Calu3 (cell line): ENCODE measurements at regions not wholly inside any gene's neighbourhood (a gene's known extent, or its start where the extent isn't known, plus 50 kb on each side); places are given as distances from the start of the nearest gene placed in this dataset.
"Not testable (repeated sequence)": the region's sequence is repeated elsewhere in the genome, so short reads cannot be mapped to it uniquely, and the experiment has no call there.

Source experiments
- BruUV-seq: library from RNA; stranded (reverse); fragments of 400-500 nt; replicated peaks from 2 replicates; lab custom pipeline; 2021; lab: Mats Ljungman, UMichigan
- CTCF ChIA-PET: fragments of 300-600 bp; sonication (Branson Sonifier 250); formaldehyde crosslinking; loops from one replicate; lab custom pipeline; 2022; ENCODE audit warnings: antibody characterized with exemption; lab: Charles Lee
- DNase-seq: peaks from one replicate; pipeline ENCODE4 v3.0.0; 2022
- H3K27ac Mint-ChIP-seq: one replicate; pipeline ENCODE4 v1.8.0; 2022; ENCODE audit warnings: mixed read lengths; ENCODE audit not compliant: unreplicated experiment
- H3K27me3 Mint-ChIP-seq: one replicate; pipeline ENCODE4 v1.8.0; 2022; ENCODE audit warnings: mixed read lengths; ENCODE audit not compliant: unreplicated experiment
- H3K36me3 Mint-ChIP-seq: one replicate; pipeline ENCODE4 v1.8.0; 2022; ENCODE audit warnings: mild to moderate bottlenecking, moderate library complexity, mixed read lengths; ENCODE audit not compliant: insufficient read depth, unreplicated experiment
- H3K4me1 Mint-ChIP-seq: one replicate; pipeline ENCODE4 v1.8.0; 2022; ENCODE audit warnings: mild to moderate bottlenecking, low read depth, mixed read lengths; ENCODE audit not compliant: unreplicated experiment
- H3K4me3 Mint-ChIP-seq: one replicate; pipeline ENCODE4 v1.8.0; 2022; ENCODE audit warnings: mild to moderate bottlenecking, low read depth, moderate library complexity, mixed read lengths; ENCODE audit not compliant: unreplicated experiment
- H3K9me3 Mint-ChIP-seq: one replicate; pipeline ENCODE4 v1.8.0; 2022; ENCODE audit warnings: low read depth, mixed read lengths; ENCODE audit not compliant: unreplicated experiment
- CTCF ChIP-seq: fragments of 200-600 bp; IDR thresholded peaks from one replicate; pipeline ENCODE4 v1.8.0; 2022; ENCODE audit warnings: antibody characterized with exemption; ENCODE audit not compliant: unreplicated experiment
- intact Hi-C: fragments of 100-400 bp; cut with micrococcal nuclease; formaldehyde crosslinking; loops from one replicate; pipeline ENCODE4 v1.10.0; 2022; ENCODE audit not compliant: unreplicated experiment

DNA sequence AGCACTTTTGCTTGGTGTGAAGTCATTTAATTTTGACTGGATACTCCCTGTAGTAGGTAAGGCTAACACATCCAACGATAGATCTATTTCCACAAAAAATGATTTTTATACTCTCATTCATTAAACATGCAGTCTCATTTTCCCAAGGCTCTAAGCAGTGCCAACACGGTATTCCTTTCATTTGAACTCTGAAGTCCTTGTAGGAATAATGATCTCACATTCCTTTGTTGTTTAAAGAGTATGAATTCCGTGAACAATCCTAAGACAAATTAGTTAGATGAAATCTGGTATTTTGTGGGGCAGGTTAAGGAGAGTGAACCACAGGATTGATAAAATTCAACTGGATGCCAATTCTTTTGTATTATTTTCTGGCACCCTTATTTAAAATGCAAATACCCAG is 66.6 kb downstream of the LACC1 start:
- intact Hi-C loops = no loop called here
- H3K27me3 Mint-ChIP-seq = no peaks in the 10 kb centered on the region
- no peaks in the 10 kb centered on the region for H3K4me1 Mint-ChIP-seq
- no peak overlapping the region for H3K27ac Mint-ChIP-seq
- no peak for DNase-seq
- no peaks in the 10 kb centered on the region for H3K9me3 Mint-ChIP-seq
- no TSS peak for BruUV-seq
- H3K4me3 Mint-ChIP-seq = no peak overlapping the region
- CTCF ChIA-PET = no interaction called here
- H3K36me3 Mint-ChIP-seq = no peaks in the 10 kb centered on the region
- no peak for TF ChIP-seq CTCF

- BruUV-seq = no TSS peak
- no peak for DNase-seq
Observed at GRCh38 chr13:43947897-43948458, 68.3 kb downstream of the LACC1 start.

GRCh38 chr13:43953370-43953769 is 73.7 kb downstream of the LACC1 start:
- Mint-ChIP-seq H3K27me3 (no peaks in the 10 kb centered on the region), H3K9me3 (no peaks in the 10 kb centered on the region), H3K36me3 (no peaks in the 10 kb centered on the region), H3K27ac (no peak overlapping the region), H3K4me1 (no peaks in the 10 kb centered on the region), H3K4me3 (no peak overlapping the region)
- CTCF ChIA-PET = no interaction called here
- intact Hi-C loops = no loop called here
- no peak for TF ChIP-seq CTCF
- no peak for DNase-seq
- BruUV-seq = no TSS peak

More at GRCh38 chr13:43947897-43948458, 68.3 kb downstream of the LACC1 start:
- no peaks in the 10 kb centered on the region for H3K4me1 Mint-ChIP-seq
- H3K27ac Mint-ChIP-seq = no peak overlapping the region
- H3K4me3 Mint-ChIP-seq = no peak overlapping the region
- H3K36me3 Mint-ChIP-seq = no peaks in the 10 kb centered on the region
- CTCF ChIA-PET = no interaction called here
- no peak for TF ChIP-seq CTCF
- H3K9me3 Mint-ChIP-seq = no peaks in the 10 kb centered on the region
- H3K27me3 Mint-ChIP-seq = no peaks in the 10 kb centered on the region
- intact Hi-C loops = no loop called here

DNA sequence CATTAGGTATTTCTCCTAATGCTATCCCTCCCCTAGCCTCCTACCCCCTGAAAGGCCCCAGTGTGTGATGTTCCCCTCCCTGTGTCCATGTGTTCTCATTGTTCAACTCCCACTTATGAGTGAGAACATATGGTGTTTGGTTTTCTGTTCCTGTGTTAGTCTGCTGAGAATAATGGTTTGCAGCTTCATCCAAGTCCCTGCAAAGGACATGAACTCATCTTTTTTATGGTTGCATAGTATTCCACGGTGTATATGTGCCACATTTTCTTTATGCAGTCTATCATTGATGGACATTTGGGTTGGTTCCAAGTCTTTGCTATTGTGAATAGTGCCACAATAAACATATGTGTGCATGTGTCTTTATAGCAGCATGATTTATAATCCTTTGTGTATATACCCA is 77.3 kb downstream of the LACC1 start:
- H3K36me3 Mint-ChIP-seq, H3K4me3 Mint-ChIP-seq, H3K27ac Mint-ChIP-seq: not testable (repeated sequence)

DNA sequence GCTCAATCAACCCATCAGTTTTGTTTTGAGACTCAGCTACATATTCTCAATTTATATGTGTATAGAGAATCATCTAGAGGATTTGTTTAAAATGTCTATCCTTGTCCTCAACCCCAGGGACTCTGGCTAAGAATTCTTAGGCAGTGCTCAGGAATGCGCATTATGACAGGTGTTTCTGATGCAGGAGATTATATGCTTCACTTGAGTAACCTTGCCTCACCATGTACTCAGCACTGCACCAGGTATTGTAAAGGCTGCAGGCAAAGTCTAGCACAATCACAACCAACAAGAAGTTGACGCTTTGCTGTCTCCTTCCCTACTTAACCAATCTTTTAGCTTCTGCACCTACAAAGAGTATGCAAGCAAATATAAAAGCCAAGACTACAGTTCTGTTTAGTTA is 79.6 kb downstream of the LACC1 start:
- no peak for DNase-seq
- no peaks in the 10 kb centered on the region for H3K4me1 Mint-ChIP-seq
- TF ChIP-seq CTCF = no peak
- H3K36me3 Mint-ChIP-seq = no peaks in the 10 kb centered on the region
- H3K4me3 Mint-ChIP-seq = no peak overlapping the region
- no peaks in the 10 kb centered on the region for H3K27me3 Mint-ChIP-seq
- BruUV-seq = no TSS peak
- H3K27ac Mint-ChIP-seq = no peak overlapping the region
- no peaks in the 10 kb centered on the region for H3K9me3 Mint-ChIP-seq
- intact Hi-C loops = no loop called here
- CTCF ChIA-PET = interaction anchor here (0.6 kb wide), 1 partner anchor 17 kb away, joined by 3 read pairs; no protein-coding TSS in a partner anchor

More for the DNA sequence above, 77.3 kb downstream of the LACC1 start:
- H3K27me3 Mint-ChIP-seq, DNase-seq, CTCF ChIA-PET, intact Hi-C loops, BruUV-seq, H3K9me3 Mint-ChIP-seq, H3K4me1 Mint-ChIP-seq: not testable (repeated sequence)
